MCF 10A (cell line): ENCODE measurements at regions not wholly inside any gene's neighbourhood (a gene's known extent, or its start where the extent isn't known, plus 50 kb on each side); places are given as distances from the start of the nearest gene placed in this dataset.
"Not testable (repeated sequence)": the region's sequence is repeated elsewhere in the genome, so short reads cannot be mapped to it uniquely, and the experiment has no call there.

ENCODE experiments used
- BruUV-seq: library from RNA; stranded (reverse); fragments of 400-500 nt; replicated peaks from 2 replicates; lab custom pipeline; 2021; lab: Mats Ljungman, UMichigan
- CTCF ChIA-PET: fragments of 300-600 bp; sonication (Branson Sonifier 250); formaldehyde crosslinking; extraction: SDS; loops from one replicate; lab custom pipeline; 2021; ENCODE audit warnings: antibody characterized with exemption, inconsistent platforms; lab: Yijun Ruan, JAX
- POLR2A ChIA-PET: fragments of 300-600, 350-650 bp; sonication (Branson Sonifier 250); formaldehyde crosslinking; extraction: SDS; loops from one replicate; lab custom pipeline; 2020; ENCODE audit warnings: antibody characterized with exemption, inconsistent platforms; lab: Yijun Ruan, JAX
- DNase-seq: peaks from one replicate; pipeline ENCODE4 v3.0.0-alpha.2; 2018; ENCODE audit not compliant: unreplicated experiment
- H3K27ac Mint-ChIP-seq: one replicate; pipeline ENCODE4 v1.8.0; 2022; ENCODE audit warnings: mild to moderate bottlenecking, low read depth, mixed read lengths; ENCODE audit not compliant: unreplicated experiment
- H3K27me3 Mint-ChIP-seq: one replicate; pipeline ENCODE4 v1.8.0; 2022; ENCODE audit warnings: mixed read lengths; ENCODE audit not compliant: insufficient read depth, unreplicated experiment
- H3K36me3 Mint-ChIP-seq: one replicate; pipeline ENCODE4 v1.8.0; 2022; ENCODE audit warnings: mild to moderate bottlenecking, moderate library complexity, mixed read lengths; ENCODE audit not compliant: insufficient read depth, unreplicated experiment
- H3K4me1 Mint-ChIP-seq: one replicate; pipeline ENCODE4 v1.8.0; 2022; ENCODE audit warnings: mixed read lengths; ENCODE audit not compliant: insufficient read depth, unreplicated experiment
- H3K4me3 Mint-ChIP-seq: one replicate; pipeline ENCODE4 v1.8.0; 2022; ENCODE audit warnings: mild to moderate bottlenecking, moderate library complexity, mixed read lengths; ENCODE audit not compliant: unreplicated experiment
- H3K9me3 Mint-ChIP-seq: one replicate; pipeline ENCODE4 v1.8.0; 2022; ENCODE audit warnings: mixed read lengths; ENCODE audit not compliant: unreplicated experiment
- intact Hi-C: fragments of 100-400 bp; cut with micrococcal nuclease; formaldehyde crosslinking; loops from 2 replicates; pipeline ENCODE4 v1.14.1; 2022
- TF ChIP-seq, protein P1 (sequence below): fragments of 200-600 bp; IDR thresholded peaks from one replicate; pipeline ENCODE4 v1.8.0; 2022; ENCODE audit warnings: antibody characterized with exemption, mild to moderate bottlenecking; ENCODE audit not compliant: unreplicated experiment

- Mint-ChIP-seq H3K27ac (no peak overlapping the region), H3K9me3 (no peaks in the 10 kb centered on the region), H3K4me3 (no peak overlapping the region), H3K36me3 (no peaks in the 10 kb centered on the region), H3K4me1 (no peaks in the 10 kb centered on the region), H3K27me3 (no peaks in the 10 kb centered on the region)
- ChIA-PET POLR2A (no interaction called here), CTCF (no interaction called here)
- TF ChIP-seq, protein P1, sequence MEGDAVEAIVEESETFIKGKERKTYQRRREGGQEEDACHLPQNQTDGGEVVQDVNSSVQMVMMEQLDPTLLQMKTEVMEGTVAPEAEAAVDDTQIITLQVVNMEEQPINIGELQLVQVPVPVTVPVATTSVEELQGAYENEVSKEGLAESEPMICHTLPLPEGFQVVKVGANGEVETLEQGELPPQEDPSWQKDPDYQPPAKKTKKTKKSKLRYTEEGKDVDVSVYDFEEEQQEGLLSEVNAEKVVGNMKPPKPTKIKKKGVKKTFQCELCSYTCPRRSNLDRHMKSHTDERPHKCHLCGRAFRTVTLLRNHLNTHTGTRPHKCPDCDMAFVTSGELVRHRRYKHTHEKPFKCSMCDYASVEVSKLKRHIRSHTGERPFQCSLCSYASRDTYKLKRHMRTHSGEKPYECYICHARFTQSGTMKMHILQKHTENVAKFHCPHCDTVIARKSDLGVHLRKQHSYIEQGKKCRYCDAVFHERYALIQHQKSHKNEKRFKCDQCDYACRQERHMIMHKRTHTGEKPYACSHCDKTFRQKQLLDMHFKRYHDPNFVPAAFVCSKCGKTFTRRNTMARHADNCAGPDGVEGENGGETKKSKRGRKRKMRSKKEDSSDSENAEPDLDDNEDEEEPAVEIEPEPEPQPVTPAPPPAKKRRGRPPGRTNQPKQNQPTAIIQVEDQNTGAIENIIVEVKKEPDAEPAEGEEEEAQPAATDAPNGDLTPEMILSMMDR = no peak
- no peak for DNase-seq
- intact Hi-C loops = no loop called here
- no TSS peak for BruUV-seq
Observed at GRCh38 chr2:228581731-228582130, 400.2 kb upstream of the SPHKAP start.

DNA sequence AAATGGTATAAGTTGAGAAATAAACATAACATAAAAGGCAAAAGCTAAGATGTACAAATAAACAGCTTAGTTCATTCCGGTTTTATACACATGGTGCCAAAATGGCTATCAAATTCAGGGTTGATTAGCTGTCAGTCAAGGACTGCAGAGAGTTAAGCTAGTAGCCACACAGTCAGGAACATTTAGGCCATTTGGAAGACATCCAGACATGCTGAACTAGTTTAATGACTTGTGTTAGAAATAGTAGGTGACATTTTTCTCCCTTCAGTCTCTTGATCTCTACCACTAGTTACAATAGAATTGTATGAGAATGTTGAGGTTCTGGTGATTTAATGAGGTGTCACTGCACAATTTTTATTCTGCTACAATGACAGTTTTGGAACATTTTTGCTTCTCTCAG, 394.4 kb upstream of the SPHKAP start:
- intact Hi-C loops = no loop called here
- no TSS peak for BruUV-seq
- ChIA-PET POLR2A (no interaction called here), CTCF (no interaction called here)
- no peaks in the 10 kb centered on the region for H3K9me3 Mint-ChIP-seq
- no peak overlapping the region for H3K4me3 Mint-ChIP-seq
- H3K4me1 Mint-ChIP-seq = no peaks in the 10 kb centered on the region
- TF ChIP-seq, protein P1 = no peak
- no peak for DNase-seq
- no peaks in the 10 kb centered on the region for H3K27me3 Mint-ChIP-seq
- no peak overlapping the region for H3K27ac Mint-ChIP-seq
- no peaks in the 10 kb centered on the region for H3K36me3 Mint-ChIP-seq

- H3K9me3 Mint-ChIP-seq, DNase-seq, H3K4me3 Mint-ChIP-seq, intact Hi-C loops, H3K4me1 Mint-ChIP-seq, BruUV-seq, H3K27ac Mint-ChIP-seq, POLR2A ChIA-PET, H3K36me3 Mint-ChIP-seq, H3K27me3 Mint-ChIP-seq, CTCF ChIA-PET: not testable (repeated sequence)
Observed at GRCh38 chr2:228568275-228568674, 386.8 kb upstream of the SPHKAP start.

GRCh38 chr2:228561816-228562215, 380.3 kb upstream of the SPHKAP start:
- TF ChIP-seq, protein P1 = no peak
- Mint-ChIP-seq H3K27ac (no peak overlapping the region), H3K4me1 (peaks cover 4% of the 10 kb centered on the region), H3K36me3 (no peaks in the 10 kb centered on the region), H3K4me3 (no peak overlapping the region), H3K27me3 (no peaks in the 10 kb centered on the region), H3K9me3 (no peaks in the 10 kb centered on the region)
- intact Hi-C loops = no loop called here
- POLR2A ChIA-PET = no interaction called here
- no peak for DNase-seq
- BruUV-seq = no TSS peak
- CTCF ChIA-PET = no interaction called here
